ENCODE measurements at regions not wholly inside any gene's neighbourhood (a gene's known extent, or its start where the extent isn't known, plus 50 kb on each side); places are given as distances from the start of the nearest gene placed in this dataset.

DNA sequence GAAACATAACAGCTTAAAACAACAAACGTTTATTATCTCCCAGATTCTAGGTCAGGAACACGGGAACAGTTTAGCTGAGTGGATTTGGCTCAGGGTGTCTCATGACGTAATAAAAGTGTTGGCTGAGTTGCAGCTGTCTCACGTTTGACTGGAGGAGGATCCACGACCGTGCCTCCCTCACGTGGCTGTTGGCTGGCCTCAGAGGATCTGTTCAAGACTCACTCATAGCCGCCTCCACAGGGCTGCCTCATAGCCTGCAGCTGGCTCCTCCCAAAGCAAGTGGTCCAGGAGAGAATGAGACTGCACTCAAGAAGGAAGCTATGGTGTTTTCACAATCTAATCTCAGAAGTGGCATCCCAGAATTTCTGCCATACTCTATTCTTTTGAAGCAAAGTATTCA is 167.1 kb downstream of the RPRM start:
- no peaks in the 10 kb centered on the region for H3K36me3 ChIP-seq (replicated peaks; ENCODE audit: low read depth, low read length)
- no peak overlapping the region for H3K4me2 ChIP-seq (ENCODE audit: low read length)
- H3K9me3 ChIP-seq (ENCODE audit: insufficient read depth, low read length): no peaks in the 10 kb centered on the region
- no peaks in the 10 kb centered on the region for H3K79me2 ChIP-seq (ENCODE audit: low read length)
- H4K20me1 ChIP-seq (ENCODE audit: insufficient read depth, low read length): no peaks in the 10 kb centered on the region
- H3K27me3 ChIP-seq (ENCODE audit: low read depth, low read length): no peaks in the 10 kb centered on the region
- no peak overlapping the region for H3K4me3 ChIP-seq (ENCODE audit: low read length)
- no peak overlapping the region for H2AFZ ChIP-seq (ENCODE audit: low read depth, low read length)
- no peak overlapping the region for H3K27ac ChIP-seq (ENCODE audit: low read length)
- H3K9ac ChIP-seq (ENCODE audit: low read length): no peak overlapping the region
- H3K4me1 ChIP-seq (ENCODE audit: low read length): no peaks in the 10 kb centered on the region
- TF ChIP-seq, protein P1, sequence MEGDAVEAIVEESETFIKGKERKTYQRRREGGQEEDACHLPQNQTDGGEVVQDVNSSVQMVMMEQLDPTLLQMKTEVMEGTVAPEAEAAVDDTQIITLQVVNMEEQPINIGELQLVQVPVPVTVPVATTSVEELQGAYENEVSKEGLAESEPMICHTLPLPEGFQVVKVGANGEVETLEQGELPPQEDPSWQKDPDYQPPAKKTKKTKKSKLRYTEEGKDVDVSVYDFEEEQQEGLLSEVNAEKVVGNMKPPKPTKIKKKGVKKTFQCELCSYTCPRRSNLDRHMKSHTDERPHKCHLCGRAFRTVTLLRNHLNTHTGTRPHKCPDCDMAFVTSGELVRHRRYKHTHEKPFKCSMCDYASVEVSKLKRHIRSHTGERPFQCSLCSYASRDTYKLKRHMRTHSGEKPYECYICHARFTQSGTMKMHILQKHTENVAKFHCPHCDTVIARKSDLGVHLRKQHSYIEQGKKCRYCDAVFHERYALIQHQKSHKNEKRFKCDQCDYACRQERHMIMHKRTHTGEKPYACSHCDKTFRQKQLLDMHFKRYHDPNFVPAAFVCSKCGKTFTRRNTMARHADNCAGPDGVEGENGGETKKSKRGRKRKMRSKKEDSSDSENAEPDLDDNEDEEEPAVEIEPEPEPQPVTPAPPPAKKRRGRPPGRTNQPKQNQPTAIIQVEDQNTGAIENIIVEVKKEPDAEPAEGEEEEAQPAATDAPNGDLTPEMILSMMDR (IDR thresholded peaks at IDR 0.05; ENCODE audit: low read depth, low read length): no peak
- TF ChIP-seq EZH2phosphoT487 (IDR thresholded peaks at IDR 0.05; ENCODE audit: low read depth): no peak

DNA sequence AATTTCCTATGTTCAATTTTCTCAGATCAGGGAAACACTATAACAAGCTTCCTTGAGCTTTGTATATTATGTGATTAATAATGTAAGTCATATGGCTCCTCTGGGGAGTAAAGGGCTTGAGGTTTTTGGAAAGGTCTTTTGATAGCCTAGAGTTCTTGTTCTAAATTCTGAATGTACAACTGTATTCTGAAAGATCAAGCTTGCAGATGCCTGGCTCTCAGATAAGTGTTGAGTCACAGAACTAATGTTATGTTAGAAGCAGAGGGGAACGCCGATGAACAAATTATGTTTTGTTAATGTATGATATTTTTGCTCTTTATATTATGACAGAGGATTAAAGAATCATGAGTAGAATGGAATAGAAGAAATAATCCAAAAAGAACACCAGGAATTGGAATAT is 170.1 kb downstream of the RPRM start:
- H3K4me1 ChIP-seq (ENCODE audit: low read length): no peaks in the 10 kb centered on the region
- no peak for TF ChIP-seq EZH2phosphoT487 (IDR thresholded peaks at IDR 0.05; ENCODE audit: low read depth)
- TF ChIP-seq, protein P1 (IDR thresholded peaks at IDR 0.05; ENCODE audit: low read depth, low read length): no peak

DNA sequence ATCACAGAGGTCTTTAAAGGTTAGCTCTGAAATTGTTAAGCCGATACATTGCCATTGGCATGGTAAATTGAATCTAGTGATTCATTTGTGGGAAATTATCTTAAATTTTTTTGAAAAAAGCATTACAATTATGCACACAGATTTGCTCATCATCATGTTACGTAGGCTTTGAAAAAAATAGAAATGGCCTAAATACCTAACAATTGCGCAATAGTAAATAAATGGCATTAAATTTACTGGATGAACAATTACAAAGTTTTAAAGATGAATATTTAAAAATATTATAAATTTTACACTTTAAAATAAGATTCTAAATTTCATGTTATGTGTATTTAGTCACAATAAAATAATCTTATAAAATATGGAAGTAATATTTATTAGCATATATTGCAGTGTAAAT is 171.3 kb downstream of the RPRM start:
- H3K27me3 ChIP-seq (ENCODE audit: low read depth, low read length): no peaks in the 10 kb centered on the region
- no peaks in the 10 kb centered on the region for H3K9me3 ChIP-seq (ENCODE audit: insufficient read depth, low read length)
- H3K4me1 ChIP-seq (ENCODE audit: low read length): no peaks in the 10 kb centered on the region
- no peak overlapping the region for H3K27ac ChIP-seq (ENCODE audit: low read length)
- H3K79me2 ChIP-seq (ENCODE audit: low read length): no peaks in the 10 kb centered on the region
- no peaks in the 10 kb centered on the region for H3K36me3 ChIP-seq (replicated peaks; ENCODE audit: low read depth, low read length)
- H2AFZ ChIP-seq (ENCODE audit: low read depth, low read length): no peak overlapping the region
- TF ChIP-seq, protein P1 (IDR thresholded peaks at IDR 0.05; ENCODE audit: low read depth, low read length): no peak
- TF ChIP-seq EZH2phosphoT487 (IDR thresholded peaks at IDR 0.05; ENCODE audit: low read depth): no peak
- H3K4me3 ChIP-seq (ENCODE audit: low read length): no peak overlapping the region
- no peak overlapping the region for H3K4me2 ChIP-seq (ENCODE audit: low read length)
- H3K9ac ChIP-seq (ENCODE audit: low read length): no peak overlapping the region
- H4K20me1 ChIP-seq (ENCODE audit: insufficient read depth, low read length): no peaks in the 10 kb centered on the region

More for the DNA sequence above, 170.1 kb downstream of the RPRM start:
- no peaks in the 10 kb centered on the region for H3K79me2 ChIP-seq (ENCODE audit: low read length)
- no peak overlapping the region for H3K9ac ChIP-seq (ENCODE audit: low read length)
- H2AFZ ChIP-seq (ENCODE audit: low read depth, low read length): no peak overlapping the region
- H4K20me1 ChIP-seq (ENCODE audit: insufficient read depth, low read length): no peaks in the 10 kb centered on the region
- H3K4me2 ChIP-seq (ENCODE audit: low read length): no peak overlapping the region
- no peaks in the 10 kb centered on the region for H3K9me3 ChIP-seq (ENCODE audit: insufficient read depth, low read length)
- H3K27me3 ChIP-seq (ENCODE audit: low read depth, low read length): no peaks in the 10 kb centered on the region
- H3K4me3 ChIP-seq (ENCODE audit: low read length): no peak overlapping the region
- H3K36me3 ChIP-seq (replicated peaks; ENCODE audit: low read depth, low read length): no peaks in the 10 kb centered on the region
- no peak overlapping the region for H3K27ac ChIP-seq (ENCODE audit: low read length)

DNA sequence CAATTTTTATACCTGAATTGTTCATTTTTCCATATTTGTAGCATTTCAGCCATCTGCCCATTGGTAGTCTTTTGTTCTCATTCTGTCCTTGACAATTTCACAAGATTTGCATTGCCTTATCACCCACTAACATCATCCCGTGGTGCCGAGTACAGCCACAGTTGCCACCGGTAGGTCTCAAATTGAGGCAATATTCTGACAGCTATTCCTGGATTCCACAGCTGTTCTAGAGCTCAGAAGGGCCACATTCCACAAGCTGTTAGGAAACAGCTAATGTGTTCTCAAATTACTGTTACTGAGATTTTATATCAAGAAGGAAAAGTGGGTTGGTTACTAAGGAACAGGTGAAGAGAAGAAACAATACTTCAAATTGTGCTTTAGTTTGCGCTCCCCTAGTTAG is 178.8 kb downstream of the RPRM start:
- H3K4me3 ChIP-seq (ENCODE audit: low read length): no peak overlapping the region
- H3K9me3 ChIP-seq (ENCODE audit: insufficient read depth, low read length): no peaks in the 10 kb centered on the region
- no peak overlapping the region for H3K27ac ChIP-seq (ENCODE audit: low read length)
- H2AFZ ChIP-seq (ENCODE audit: low read depth, low read length): no peak overlapping the region
- H3K4me1 ChIP-seq (ENCODE audit: low read length): no peaks in the 10 kb centered on the region
- H3K9ac ChIP-seq (ENCODE audit: low read length): no peak overlapping the region
- TF ChIP-seq EZH2phosphoT487 (IDR thresholded peaks at IDR 0.05; ENCODE audit: low read depth): no peak
- TF ChIP-seq, protein P1 (IDR thresholded peaks at IDR 0.05; ENCODE audit: low read depth, low read length): no peak
- H3K4me2 ChIP-seq (ENCODE audit: low read length): no peak overlapping the region
- no peaks in the 10 kb centered on the region for H3K27me3 ChIP-seq (ENCODE audit: low read depth, low read length)
- H3K36me3 ChIP-seq (replicated peaks; ENCODE audit: low read depth, low read length): no peaks in the 10 kb centered on the region
- H3K79me2 ChIP-seq (ENCODE audit: low read length): no peaks in the 10 kb centered on the region
- H4K20me1 ChIP-seq (ENCODE audit: insufficient read depth, low read length): no peaks in the 10 kb centered on the region
